Anterior cingulate cortex (tissue), 58 donors: ENCODE measurements at regions not wholly inside any gene's neighbourhood (a gene's known extent, or its start where the extent isn't known, plus 50 kb on each side); places are given as distances from the start of the nearest gene placed in this dataset.
A peak's percentile ranks its signal among the peaks of the same experiment; 100 is the strongest.
"Not testable (repeated sequence)": the region's sequence is repeated elsewhere in the genome, so short reads cannot be mapped to it uniquely, and the experiment has no call there.

ENCODE experiments used
- DNase-seq, 58 donors: peaks; one replicate each; lab custom pipeline; 2025; lab: John Stamatoyannopoulos, UW

DNA sequence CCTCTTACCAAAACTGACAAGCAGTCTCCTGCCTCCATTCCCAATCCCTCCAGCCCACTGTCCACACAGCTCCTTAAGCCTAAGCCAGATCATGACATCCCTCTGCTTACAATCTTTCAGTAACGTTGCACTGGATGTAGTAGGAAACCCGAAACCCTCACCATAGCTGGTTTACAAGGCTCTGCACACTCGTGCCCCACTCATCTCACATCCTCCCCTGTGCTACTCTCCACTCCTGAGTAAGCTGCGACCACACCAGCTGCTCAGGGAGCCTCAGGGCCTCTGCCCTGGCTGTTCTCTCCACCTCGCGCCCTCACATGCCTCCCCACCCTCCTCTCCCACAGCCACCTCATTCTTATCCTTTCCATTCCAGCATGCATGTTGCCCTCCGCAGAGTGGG lies 288.9 kb downstream of the ANAPC1 start:
- DNase-seq = not testable (repeated sequence)

DNA sequence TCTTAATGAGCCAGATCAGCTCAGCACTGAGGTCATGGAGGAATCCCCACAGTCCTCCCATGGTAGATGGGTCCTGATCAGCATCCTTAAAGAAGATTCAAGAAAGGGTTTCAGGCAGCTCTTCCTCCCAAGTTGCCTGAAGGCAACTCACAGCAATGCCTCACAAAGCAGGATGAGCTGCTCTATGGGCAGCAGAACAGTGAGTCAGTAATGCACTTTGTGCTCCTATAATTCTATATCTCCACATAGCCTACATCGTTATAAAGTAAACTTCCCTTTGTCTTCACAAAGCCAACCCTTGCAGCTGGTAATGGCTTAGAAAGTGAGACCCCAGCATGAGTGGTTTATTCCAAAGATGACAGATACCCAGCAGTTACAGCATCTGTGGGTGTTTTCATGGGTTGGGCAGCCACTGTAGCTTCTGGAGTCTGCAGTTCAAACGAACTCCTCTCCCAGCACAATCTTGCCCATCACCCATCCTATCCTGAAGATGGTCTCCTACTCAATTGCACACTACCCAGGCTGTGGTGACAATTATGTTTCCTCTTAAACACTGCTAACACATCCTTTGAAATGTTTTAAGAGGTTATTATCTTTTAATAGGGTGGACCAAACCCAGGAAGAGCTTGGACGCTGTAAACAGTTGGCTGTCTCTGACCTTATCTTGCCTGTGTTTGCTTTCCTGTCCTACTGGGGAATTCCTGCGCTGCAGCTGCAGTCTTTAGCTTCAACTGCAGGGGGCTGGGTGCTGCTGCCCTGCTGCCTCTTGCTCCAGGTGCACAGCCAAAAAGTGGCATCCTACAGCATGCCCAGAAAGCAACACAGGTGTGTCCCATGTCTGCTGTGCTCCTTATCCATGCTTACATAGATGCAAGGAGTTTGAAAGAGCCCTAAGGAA lies 286.9 kb downstream of the ANAPC1 start:
- DNase-seq = not testable (repeated sequence)

DNA sequence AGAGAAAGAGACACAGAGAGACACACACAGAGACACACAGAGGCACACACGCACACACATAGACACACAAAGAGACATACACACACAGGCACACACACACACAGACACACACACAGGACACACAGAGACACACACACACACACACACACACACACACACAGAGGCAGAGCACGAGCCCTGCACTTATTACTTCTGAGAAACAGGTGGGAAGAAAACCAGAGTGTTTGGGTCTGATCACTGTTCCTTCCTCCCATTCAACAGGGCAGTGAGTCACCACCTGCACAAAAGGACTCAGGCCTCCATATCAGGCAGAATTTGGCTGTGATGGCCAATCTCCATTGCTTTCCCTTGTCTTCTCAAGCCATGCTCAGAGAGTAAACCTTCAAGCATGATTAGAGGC lies 285.0 kb downstream of the ANAPC1 start:
- not testable (repeated sequence) for DNase-seq

DNA sequence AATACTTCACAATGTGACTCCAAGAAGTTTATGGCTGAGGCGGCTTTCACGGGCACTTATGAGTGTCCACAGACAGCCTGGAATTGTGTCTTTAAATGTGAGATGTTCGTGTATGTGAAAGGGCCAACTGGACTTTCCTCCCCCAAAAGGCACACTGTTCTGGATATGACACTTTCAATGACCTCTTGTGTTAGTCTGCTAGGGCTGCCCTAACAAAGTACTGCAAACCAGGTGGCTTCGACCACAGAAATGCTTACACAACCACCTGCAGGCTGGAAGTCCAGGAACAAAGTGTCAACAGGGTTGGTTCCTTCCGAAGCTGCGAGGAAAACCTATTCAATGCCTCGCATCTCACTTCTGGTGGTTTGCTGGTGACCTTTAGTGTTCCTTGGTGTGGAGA lies 281.7 kb downstream of the ANAPC1 start:
- DNase-seq = not testable (repeated sequence)

DNA sequence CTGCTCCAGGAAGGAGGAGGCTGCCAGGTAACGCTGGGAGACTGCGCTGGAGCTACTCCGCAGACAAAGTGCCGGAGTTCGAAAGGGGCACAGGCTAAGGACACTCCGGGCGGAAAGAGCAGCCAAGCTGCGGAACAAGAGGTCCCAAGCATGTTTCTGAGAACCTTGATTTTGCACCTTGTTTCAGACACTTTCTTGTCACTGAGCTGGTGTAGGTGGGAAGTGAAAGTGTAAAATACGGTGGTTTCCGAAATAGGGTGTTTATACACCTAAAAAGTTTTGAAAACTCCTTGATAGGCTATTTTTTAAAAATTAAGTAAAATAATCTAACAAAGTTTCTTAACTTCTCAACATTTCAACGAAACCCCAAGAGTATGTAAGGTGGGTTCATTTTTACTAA lies 278.2 kb downstream of the ANAPC1 start:
- not testable (repeated sequence) for DNase-seq

DNA sequence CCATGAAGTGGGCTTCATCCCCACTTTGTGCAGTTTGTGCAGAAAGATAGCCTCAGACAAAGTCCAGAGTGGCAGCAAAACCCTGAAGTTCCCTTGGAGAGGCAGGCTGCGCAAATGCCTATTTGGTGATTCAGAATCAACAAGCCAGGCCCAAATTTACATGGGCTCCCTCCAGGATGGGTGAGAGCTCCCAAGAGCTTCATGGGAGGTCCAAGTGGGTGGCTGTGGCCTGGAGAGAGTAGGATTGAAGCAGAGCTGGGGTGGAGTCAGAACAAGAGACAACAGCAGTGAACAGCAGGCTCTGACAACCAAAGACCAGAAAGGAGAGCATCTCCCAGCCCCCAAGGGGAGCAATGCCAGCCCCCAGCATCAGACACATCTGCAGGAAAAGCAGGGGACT lies 277.4 kb downstream of the ANAPC1 start:
- not testable (repeated sequence) for DNase-seq

DNA sequence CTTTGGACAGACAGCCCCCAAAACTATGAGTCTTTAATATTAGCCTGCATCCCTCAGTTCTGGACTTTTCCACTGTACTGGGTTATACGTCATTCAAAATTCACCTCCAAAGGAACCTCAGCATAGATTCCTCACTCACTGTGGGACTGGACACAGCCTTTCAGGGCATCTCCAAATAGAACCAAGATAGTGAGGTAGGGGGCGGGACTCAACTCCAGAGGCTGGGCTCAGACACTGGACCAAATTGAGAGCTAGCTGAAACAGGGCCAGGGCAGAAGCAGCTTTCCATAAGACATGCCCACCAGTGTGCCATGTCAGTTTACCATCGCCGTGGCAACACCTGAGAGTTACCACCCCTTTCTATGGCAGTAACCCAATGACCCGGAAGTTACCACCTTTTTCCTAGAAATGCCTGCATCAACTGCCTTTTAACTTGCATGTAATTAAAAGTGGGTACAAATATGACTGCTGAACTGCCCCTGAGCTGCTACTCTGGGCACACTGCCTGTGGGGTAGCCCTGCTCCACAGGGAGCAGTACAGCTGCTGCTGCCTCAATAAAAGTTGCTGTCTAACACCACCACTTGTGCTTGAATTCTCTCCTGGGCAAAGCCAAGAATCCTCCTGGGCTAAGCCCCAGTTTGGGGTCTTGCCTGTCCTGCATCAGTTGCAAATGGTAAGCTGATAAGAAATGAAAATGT lies 274.7 kb downstream of the ANAPC1 start:
- not testable (repeated sequence) for DNase-seq

DNA sequence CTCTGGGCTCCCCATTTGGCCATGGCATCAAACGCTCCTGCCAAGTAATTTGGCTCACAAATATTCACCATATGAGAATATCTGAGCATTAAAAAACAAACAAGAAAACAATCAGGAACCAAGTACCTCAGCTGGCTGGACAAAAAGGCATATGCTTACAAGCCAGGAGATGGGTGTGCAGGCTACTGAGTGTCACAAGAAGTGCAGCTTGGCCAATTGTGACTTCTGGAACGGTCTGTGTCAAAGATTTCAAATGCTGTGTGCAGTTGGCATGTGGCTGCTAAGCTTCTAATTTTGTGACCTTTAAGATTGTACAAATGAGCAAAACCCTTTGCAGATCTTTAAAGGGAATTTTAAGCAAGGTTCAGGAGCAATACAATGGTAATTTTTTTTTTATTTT lies 274.0 kb downstream of the ANAPC1 start:
- DNase-seq = not testable (repeated sequence)

DNA sequence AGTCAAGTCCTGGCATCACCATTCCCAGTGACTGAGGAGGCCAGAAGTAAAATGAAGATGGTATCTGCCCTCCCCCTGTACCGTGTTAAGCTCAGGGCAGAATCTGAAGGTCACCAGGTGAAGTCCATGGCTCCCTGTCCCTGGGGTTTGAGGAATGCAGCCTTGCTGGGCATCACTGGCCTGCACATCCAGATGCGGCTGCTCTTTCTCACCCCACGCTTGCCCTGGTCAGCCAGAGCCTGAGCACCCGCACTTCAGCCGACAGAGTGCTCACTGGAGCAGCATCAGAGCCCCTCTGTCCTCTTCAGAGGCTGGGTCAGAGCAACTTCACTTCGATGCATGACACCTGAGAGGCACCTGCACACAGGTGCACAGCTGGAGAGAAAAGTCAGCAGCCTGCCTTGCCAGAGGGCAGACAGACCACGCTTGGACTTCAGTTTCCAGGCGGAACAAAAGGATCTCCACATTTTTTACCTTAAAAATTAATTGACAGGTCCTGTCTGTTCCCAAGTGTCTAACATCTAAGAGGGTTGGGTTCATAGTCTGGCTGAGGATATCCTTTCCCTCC lies 267.3 kb downstream of the ANAPC1 start:
- DNase-seq = no peak

DNA sequence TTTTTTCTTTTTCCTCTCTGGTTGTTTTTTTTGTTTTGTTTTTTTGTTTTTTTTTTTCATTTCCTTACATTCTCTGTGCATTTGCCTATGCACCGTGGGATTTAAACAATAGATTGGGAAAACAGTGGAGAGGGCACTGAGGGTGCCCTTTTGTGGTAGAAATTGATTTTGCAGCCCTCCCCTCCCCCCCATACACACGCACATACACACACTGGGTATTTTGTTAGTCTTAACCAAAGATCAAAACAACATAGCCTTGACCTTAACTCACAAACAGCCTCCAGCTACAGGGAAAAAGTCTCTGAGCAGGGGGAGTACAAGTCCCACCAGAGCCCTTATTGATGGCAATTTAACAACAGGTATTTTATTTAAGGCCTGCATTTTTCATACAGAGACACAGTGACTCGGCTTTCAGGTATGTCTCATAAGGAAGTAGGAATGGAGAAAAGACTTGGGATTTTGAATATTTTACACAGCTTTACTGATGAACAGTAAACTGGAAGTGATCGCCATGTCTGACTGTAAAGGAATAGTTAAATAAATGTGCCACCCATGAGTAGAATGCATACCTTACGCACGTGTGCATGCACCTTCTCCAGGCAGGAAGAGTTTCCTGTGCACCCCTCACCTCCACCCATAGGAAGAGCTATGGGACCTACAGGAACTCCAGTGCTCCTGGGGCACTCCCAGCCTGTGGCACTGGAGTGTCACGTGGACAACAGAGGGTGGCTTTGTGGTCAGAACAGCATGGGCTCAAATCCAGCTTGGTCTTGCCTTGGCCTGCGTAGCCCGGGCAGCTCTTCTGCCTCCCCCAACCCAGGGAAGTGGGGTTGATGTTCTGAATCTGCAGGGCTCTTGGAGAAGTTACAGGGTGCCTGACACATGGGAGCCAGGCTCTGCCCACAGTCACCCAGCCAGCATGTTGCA lies 266.4 kb downstream of the ANAPC1 start:
- DNase-seq = peak in 12 of 58 donors; percentile 1 to 8 (median 4)

DNA sequence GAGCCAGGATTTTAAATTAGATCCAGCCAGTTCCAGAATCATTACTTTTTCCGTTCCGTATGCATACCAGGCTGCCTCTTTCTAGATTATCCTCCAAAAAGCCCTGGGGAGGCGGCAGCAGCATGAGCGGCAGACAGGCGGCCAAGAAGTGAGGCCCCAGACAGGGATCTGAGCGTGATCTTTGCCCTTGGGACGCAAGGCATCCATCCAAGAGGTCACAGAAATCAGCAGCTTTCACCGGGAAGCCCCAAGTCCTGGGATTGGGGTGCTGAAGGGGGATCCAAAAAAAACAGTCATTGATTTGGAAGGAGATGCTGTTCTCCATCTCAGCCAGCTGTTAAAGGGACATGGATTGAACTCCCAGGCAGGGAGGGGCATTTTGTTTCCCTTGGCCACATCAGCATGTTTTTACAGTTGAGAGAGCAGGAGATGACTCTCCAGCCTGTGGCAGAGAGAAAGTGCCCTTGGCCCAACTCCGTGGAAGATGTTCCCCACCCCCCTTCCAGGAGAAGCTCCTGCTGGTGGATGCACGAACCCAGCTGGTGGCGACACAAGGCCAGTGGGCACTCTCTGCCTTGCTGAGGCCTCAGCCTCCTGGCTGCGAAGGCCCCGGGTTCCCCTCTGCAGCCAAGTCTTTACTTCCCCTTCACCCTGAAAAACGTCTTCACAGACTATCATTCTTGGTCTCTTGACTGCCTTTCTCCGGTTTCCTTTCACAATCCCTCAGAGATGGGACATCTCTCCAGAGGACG lies 265.6 kb downstream of the ANAPC1 start:
- no peak for DNase-seq

DNA sequence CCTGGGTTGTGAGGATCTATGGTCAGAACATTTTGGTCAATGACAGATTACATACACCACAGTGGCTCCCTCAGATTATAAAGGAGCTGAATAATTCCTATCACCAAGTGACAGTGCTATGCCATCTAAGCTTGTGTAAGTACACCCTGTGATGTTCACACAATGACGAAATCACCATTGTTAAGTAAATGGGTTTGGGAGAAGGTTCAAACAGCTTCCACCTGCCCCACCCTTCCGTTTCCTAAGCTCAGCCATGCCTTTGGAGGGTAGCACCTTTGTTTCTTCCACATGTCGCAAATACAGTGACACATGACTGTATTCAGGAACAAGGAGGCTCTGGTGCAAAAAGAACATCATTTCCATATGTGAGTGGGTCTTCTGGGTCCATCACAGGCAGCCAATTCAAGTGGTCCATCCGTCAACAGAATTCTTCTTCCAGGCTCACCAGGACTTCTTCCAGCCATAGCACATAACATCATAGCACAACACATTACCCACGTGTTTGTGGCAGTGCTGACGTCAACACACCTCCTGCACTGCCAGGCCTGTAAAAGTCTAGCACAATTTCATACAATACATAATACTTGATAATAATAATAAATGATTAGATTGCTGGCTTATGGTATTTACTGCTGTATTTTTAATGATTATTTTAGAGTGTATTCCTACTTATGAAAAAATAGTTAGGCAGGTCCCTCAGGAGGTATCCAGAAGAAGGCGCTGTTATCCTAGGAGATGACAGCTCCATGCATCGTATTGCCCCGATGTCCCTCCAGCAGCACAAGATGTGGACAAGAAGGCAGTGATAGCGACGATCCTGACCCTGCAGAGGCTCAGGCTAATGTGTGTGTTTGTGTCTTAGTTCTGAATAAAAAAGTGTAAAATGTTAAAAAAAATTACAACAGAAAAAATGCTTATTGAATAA lies 264.8 kb downstream of the ANAPC1 start:
- no peak for DNase-seq

DNA sequence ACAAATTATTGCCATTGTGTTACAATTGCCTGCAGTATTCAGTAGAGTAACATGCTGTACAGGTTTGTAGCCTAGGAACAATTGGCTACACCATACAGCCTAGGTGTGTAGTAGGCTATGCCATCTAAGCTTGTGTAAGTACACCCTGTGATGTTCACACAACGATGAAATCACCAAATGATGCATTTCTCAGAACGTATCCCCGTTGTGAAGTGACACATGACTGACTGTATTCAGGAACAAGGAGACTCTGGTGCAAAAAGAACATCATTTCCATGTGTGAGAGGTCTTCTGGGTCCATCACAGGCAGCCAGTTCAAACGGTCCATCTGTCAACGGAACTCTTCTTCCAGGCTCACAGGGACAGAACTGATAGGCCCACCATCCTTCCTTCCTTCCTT lies 263.7 kb downstream of the ANAPC1 start:
- no peak for DNase-seq

DNA sequence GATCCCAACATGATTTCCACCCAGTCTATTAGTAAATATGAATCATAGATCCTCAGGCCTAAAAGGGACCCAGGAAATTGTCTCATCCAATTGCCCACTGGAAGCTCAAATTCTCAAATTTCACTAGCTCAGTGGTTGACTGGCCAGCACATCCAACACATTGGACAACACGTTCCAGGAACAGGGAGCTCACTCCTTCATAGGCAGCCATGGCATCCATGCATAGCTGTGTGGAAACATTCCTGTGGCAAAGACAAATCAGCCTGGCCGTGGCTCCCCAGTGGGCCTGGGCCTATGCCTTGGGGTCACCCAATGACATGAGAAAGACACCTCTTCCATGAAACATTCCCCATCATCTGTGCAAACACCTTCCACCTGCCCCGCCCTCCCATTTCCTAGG lies 261.1 kb downstream of the ANAPC1 start:
- DNase-seq = no peak

DNA sequence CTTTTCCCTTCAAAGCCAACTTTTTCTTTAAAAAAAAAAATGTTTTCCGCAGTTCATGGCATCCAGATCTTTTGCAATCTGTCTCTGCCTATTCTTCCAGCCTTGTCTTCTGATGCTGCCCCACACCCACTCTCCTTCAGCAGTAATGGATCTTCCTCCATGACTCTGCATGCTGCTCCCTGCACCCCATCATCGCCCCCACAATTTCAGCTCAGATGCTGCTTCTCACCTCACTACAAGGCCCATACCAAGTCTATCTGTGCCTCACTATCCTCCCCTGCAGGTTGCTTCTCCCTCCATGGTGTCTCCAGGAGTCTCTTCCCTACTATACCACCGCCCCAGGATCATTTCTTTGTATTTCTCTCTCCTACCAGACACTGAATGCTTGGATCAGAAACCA lies 260.6 kb downstream of the ANAPC1 start:
- no peak for DNase-seq

DNA sequence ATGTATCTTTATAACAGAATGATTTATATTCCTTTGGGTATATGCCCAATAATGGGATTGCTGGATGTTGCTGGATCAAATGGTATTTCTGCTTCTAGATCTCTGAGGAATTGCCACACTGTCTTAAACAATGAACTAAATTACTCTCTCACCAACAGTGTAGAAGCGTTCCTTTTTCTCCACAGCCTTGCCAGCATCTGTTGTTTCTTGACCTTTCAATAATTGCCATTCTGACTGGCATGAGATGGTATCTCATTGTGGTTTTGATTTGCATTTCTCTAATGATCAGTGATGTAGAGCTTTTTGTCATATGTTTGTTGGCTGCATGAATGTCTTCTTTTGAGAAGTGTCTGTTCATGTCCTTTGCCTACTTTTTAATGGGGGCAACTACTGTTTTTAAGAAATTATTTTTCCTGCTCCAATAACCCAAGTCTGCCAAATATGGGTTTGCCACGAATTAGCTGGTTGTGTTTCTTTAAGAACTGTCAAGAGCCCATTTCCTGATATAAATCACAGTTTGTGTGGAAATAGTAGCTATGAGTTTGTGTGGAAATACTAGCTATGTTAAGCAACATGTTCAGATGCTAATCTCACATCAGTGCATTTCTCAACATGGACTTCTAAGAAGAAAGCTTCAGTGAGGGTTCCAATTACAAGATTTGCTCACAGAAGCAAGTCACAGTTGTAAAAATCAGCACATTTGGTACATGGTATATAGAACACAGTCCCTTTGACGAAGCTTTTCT lies 259.4 kb downstream of the ANAPC1 start:
- DNase-seq = no peak

DNA sequence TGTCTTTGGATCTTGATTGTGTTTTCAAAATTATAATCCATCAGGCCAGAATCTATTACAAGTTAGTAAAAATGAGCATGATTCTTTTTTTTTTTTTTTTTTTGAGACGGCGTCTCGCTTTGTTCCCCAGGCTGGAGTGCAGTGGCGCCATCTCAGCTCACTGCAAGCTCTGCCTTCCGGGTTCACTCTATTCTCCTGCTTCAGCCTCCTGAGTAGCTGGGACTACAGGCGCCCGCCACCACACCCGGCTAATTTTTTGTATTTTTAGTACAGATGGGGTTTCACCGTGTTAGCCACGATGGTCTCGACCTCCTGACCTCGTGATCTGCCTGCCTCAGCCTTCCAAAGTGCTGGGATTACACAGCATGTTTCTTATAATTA lies 258.8 kb downstream of the ANAPC1 start:
- not testable (repeated sequence) for DNase-seq
